Upper lobe of right lung (tissue), 1 donor: ENCODE measurements at regions not wholly inside any gene's neighbourhood (a gene's known extent, or its start where the extent isn't known, plus 50 kb on each side); places are given as distances from the start of the nearest gene placed in this dataset.
"Not testable (repeated sequence)": the region's sequence is repeated elsewhere in the genome, so short reads cannot be mapped to it uniquely, and the experiment has no call there.

Source experiments
- ATAC-seq: fragments of 200-7000 bp; cut with Tn5 transposase; one replicate; pipeline ENCODE4 v1.9.1; 2020; ENCODE audit warnings: mild to moderate bottlenecking, moderate library complexity
- DNase-seq: peaks from one replicate; pipeline ENCODE4 v3.0.0-alpha.2; 2020
- H3K27ac ChIP-seq: fragments of 200-600 bp; one replicate; pipeline ENCODE4 v1.8.0; 2022
- H3K27me3 ChIP-seq: fragments of 200-600 bp; one replicate; pipeline ENCODE4 v1.8.0; 2022; ENCODE audit warnings: mild to moderate bottlenecking
- H3K36me3 ChIP-seq: fragments of 200-600 bp; one replicate; pipeline ENCODE4 v1.8.0; 2022
- H3K4me1 ChIP-seq: fragments of 200-600 bp; one replicate; pipeline ENCODE4 v1.8.0; 2022
- H3K4me3 ChIP-seq: fragments of 200-600 bp; one replicate; pipeline ENCODE4 v1.8.0; 2022; ENCODE audit warnings: mild to moderate bottlenecking
- H3K9me3 ChIP-seq: fragments of 200-600 bp; one replicate; pipeline ENCODE4 v1.8.0; 2022
- intact Hi-C: fragments of 100-400 bp; cut with DNase I; formaldehyde crosslinking; loops from one replicate; pipeline ENCODE4 v1.11.0; 2022
- TF ChIP-seq, protein P1 (sequence below): fragments of 200-600 bp; IDR thresholded peaks from one replicate; pipeline ENCODE4 v1.8.0; 2022; ENCODE audit warnings: antibody characterized with exemption
- donor health status: DM: no; HTN: yes; CAD: no; lungs with severe emphysema.

DNA sequence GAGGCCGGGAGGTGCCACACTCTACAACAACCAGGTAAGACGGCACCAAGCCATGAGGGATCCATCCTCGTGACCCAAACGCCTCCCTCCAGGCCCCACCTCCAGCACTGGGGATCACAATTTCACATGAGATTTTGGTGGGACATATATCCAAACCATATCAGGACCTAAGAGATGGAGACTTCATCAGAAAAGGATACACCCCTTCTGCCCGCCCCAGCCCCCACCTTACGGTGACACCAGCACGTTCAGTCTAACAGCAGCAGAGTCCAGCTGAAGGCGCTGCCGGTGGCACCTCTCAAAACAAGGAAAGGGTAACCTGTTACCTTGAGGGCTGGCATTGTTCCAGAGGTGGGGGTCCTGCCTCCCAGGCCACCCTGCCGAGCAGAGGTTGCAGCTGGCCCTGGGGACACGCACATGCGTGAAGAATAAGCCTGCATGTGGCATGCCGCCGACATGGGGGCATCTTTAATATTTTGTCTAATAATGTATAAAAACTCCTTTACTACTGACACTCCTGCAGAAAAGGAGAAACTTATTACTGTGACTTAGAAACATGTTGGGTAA lies 154.4 kb downstream of the GALR1 start:
- Histone ChIP-seq H3K36me3 (no peaks in the 10 kb centered on the region), H3K4me1 (no peaks in the 10 kb centered on the region), H3K4me3 (no peak overlapping the region), H3K27me3 (no peaks in the 10 kb centered on the region), H3K27ac (no peak overlapping the region), H3K9me3 (no peaks in the 10 kb centered on the region)
- intact Hi-C loops = no loop called here
- ATAC-seq (no peak), DNase-seq (no peak)
- TF ChIP-seq, protein P1, sequence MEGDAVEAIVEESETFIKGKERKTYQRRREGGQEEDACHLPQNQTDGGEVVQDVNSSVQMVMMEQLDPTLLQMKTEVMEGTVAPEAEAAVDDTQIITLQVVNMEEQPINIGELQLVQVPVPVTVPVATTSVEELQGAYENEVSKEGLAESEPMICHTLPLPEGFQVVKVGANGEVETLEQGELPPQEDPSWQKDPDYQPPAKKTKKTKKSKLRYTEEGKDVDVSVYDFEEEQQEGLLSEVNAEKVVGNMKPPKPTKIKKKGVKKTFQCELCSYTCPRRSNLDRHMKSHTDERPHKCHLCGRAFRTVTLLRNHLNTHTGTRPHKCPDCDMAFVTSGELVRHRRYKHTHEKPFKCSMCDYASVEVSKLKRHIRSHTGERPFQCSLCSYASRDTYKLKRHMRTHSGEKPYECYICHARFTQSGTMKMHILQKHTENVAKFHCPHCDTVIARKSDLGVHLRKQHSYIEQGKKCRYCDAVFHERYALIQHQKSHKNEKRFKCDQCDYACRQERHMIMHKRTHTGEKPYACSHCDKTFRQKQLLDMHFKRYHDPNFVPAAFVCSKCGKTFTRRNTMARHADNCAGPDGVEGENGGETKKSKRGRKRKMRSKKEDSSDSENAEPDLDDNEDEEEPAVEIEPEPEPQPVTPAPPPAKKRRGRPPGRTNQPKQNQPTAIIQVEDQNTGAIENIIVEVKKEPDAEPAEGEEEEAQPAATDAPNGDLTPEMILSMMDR = no peak

DNA sequence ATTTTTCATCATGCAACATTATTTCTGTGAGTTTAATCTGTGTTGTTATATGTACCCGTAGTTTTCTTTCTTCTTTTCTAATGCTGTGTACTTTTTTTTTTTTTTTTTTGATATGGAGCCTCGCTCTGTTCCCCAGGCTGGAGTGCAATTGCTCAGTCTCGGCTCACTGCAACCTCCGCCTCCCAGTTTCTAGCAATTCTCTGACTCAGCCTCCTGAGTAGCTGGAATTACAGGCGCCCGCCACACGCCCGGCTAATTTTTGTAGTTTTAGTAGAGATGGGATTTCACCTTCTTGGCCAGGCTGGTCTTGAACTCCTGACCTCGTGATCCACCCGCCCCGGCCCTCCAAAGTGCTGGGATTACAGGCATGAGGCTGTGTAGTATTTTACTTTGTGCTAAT lies 155.4 kb downstream of the GALR1 start:
- Histone ChIP-seq H3K4me1 (no peaks in the 10 kb centered on the region), H3K27me3 (no peaks in the 10 kb centered on the region), H3K9me3 (no peaks in the 10 kb centered on the region), H3K4me3 (no peak overlapping the region), H3K27ac (no peak overlapping the region), H3K36me3 (no peaks in the 10 kb centered on the region)
- DNase-seq (no peak), ATAC-seq (no peak)
- intact Hi-C loops = no loop called here
- TF ChIP-seq, protein P1 = no peak

DNA sequence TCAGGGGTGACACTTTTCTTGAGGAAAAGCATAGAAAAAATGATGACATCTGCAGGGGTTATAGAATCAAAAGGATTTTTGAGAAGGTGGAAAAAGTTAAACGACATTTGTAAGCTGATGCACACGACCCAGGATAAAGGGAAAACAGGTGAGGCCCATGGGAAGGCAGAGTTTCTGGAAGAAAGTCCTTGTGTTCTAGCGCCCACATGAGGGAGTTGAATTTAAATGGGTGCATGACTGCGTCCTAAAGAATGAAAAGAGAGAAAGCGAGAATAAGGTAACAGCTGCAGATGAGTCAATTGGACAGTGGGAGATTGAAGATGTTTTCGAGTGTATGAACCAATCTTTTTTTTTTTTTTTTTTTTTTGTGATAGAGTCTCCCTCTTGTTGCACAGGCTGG lies 158.1 kb downstream of the GALR1 start:
- Histone ChIP-seq H3K4me1 (no peaks in the 10 kb centered on the region), H3K4me3 (no peak overlapping the region), H3K27me3 (no peaks in the 10 kb centered on the region), H3K9me3 (no peaks in the 10 kb centered on the region), H3K36me3 (no peaks in the 10 kb centered on the region), H3K27ac (no peak overlapping the region)
- intact Hi-C loops = no loop called here
- TF ChIP-seq, protein P1 = no peak
- no peak for DNase-seq
- no peak for ATAC-seq

DNA sequence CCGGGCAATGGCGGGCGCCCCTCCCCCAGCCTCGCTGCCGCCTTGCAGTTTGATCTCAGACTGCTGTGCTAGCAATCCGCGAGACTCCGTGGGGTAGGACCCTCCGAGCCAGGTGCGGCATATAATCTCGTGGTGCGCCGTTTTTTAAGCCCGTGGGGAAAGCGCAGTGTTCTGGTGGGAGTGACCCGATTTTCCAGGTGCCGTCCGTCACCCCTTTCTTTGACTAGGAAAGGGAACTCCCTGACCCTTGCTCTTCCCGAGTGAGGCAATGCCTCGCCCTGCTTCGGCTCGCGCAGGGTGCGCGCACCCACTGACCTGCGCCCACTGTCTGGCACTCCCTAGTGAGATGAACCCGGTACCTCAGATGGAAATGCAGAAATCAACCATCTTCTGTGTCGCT lies 171.9 kb downstream of the GALR1 start:
- H3K9me3 ChIP-seq, H3K4me3 ChIP-seq, H3K4me1 ChIP-seq, H3K27ac ChIP-seq, ATAC-seq, H3K27me3 ChIP-seq, H3K36me3 ChIP-seq, DNase-seq, intact Hi-C loops: not testable (repeated sequence)

DNA sequence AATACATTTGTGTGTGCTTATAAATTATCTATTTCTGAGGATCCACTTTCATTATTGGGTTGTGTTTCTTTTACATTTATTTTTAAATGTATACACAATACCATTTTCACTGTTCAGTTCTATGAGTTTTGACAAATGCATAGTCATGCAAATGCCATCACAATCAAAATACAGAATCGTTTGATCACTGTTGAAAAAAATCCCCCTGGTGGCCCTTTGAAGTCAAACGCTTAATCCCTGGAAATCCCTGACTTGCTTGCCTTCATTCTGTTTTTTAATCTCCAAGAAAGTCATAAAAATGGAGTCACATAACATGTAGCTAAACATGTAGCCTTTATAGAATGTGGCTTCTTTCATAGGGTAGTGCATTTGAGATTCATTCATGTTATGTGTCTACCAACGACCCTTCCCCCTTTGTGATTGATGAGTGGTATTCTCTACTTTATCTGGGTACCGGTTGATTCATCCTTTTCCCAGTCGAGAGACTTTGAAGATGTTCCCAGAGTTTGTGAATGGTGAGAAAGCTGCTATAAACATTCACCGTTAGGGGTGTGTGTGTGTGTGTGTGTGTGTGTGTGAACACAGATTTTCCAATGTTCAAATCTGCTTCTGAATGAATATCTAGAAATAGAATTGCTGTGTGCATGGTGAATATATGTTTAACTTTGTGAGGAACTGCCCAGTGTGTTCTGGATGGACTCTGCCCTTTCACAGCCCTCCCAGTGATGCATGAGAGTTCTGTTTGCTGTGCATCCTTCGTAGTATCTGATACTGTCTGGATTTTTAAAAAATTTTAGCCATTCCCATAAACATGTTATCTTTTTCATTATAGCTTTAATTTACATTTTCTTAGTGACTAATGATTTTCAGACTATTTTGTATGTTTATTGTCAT lies 173.6 kb downstream of the GALR1 start:
- Histone ChIP-seq H3K27me3 (no peaks in the 10 kb centered on the region), H3K4me1 (no peaks in the 10 kb centered on the region), H3K36me3 (no peaks in the 10 kb centered on the region), H3K9me3 (no peaks in the 10 kb centered on the region), H3K4me3 (no peak overlapping the region), H3K27ac (no peak overlapping the region)
- TF ChIP-seq, protein P1 = no peak
- DNase-seq = no peak
- no peak for ATAC-seq
- intact Hi-C loops = no loop called here

DNA sequence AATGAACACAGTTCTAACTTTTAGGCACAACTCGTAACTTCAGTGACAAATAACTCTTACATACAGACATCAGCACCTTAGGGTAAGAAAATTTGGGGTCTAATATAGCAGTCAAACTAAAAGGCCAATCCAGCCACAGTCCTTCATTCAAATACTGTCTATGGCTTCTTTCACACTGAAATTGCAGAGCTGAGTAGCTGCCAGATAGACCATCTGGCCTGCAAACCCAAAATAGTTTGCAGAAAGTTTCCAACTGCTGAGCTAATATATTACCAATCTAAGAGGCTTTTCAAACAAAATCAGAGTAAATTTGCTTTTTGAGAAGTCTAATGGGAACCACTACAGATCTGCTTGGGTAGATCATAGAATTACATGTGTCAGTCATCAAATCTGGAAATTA lies 183.4 kb downstream of the GALR1 start:
- Histone ChIP-seq H3K4me1 (no peaks in the 10 kb centered on the region), H3K9me3 (no peaks in the 10 kb centered on the region), H3K27me3 (peaks cover 5% of the 10 kb centered on the region), H3K4me3 (no peak overlapping the region), H3K36me3 (no peaks in the 10 kb centered on the region), H3K27ac (no peak overlapping the region)
- DNase-seq (no peak), ATAC-seq (no peak)
- intact Hi-C loops = no loop called here
- TF ChIP-seq, protein P1 = no peak
